ENCODE measurements at regions not wholly inside any gene's neighbourhood (a gene's known extent, or its start where the extent isn't known, plus 50 kb on each side); places are given as distances from the start of the nearest gene placed in this dataset.

DNA sequence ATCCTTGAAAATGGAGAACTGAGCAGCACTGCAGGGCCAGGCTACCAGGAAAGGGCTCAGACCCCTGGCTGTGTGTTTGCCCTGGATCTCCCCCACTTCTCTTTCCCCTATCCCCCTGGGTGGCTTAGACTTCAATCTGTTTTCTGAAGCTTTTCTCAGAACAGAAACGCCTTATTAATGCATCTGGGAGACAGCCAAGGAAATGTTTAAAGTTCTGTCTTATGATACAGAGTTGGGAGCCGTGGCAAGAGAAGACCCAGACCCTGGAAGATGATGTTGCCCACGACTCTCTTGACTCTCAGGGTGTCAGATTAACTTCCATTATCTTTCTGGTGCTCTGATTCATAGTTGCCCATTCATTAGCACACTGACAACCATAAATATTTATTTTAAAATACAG, 107.1 kb downstream of the EBLN1 start (continued):
- no peak for TF ChIP-seq HNRNPK (IDR thresholded peaks at IDR 0.05; ENCODE audit: low read depth, low read length, poor library complexity, severe bottlenecking)
- TF ChIP-seq, protein P1, sequence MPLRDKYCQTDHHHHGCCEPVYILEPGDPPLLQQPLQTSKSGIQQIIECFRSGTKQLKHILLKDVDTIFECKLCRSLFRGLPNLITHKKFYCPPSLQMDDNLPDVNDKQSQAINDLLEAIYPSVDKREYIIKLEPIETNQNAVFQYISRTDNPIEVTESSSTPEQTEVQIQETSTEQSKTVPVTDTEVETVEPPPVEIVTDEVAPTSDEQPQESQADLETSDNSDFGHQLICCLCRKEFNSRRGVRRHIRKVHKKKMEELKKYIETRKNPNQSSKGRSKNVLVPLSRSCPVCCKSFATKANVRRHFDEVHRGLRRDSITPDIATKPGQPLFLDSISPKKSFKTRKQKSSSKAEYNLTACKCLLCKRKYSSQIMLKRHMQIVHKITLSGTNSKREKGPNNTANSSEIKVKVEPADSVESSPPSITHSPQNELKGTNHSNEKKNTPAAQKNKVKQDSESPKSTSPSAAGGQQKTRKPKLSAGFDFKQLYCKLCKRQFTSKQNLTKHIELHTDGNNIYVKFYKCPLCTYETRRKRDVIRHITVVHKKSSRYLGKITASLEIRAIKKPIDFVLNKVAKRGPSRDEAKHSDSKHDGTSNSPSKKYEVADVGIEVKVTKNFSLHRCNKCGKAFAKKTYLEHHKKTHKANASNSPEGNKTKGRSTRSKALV (CRISPR knock-in tag; IDR thresholded peaks at IDR 0.05), result no peak
- no peak for TF ChIP-seq PAX8 (CRISPR knock-in tag; IDR thresholded peaks at IDR 0.05; ENCODE audit: borderline replicate concordance)

DNA sequence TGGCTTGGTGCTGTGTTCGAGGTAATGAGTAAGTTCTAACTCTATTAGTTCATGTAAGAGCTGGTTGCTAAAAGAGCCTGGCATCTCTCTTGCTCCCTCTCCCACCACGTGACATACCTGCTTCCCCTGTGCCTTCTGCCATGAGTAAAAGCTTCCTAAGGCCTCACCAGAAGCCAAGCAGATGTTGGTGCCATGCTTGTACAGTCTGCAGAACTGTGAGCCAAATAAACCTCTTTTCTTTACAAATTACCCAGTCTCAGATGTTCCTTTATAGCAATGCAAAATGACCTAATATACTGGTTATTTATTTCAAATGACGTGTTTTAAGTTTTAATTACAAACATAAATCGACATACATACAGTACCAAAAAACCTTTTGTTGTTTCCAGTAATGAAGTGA, 101.7 kb upstream of the DNAJC1 start:
- H3K27me3 ChIP-seq (ENCODE audit: control insufficient read depth in 1 of 2, insufficient read depth in 2 of 2, low read length in 2 of 2), result no peaks in the 10 kb centered on the region; a peak in 1 of 5 replicates
- no peak overlapping the region for H2AFZ ChIP-seq (ENCODE audit: low read length)
- DNase-seq (ENCODE audit: low spot score), result no peak
- H3K79me2 ChIP-seq (ENCODE audit: insufficient read depth, low read length), result no peaks in the 10 kb centered on the region
- no peak for ATAC-seq
- H3K27ac ChIP-seq (ENCODE audit: extremely low read length, insufficient read depth, low read length), result no peak overlapping the region
- POLR2A ChIA-PET, result no interaction called here
- no peak for FAIRE-seq
- 3% methylated on average over 4 of the region's 4 CpGs for WGBS (ENCODE audit: low lambda C conversion rate)
- H4K20me1 ChIP-seq (ENCODE audit: insufficient read depth, low read length), result no peaks in the 10 kb centered on the region
- CTCF ChIA-PET (ENCODE audit: low intra/inter-chr PET ratio, low total read pairs), result no interaction called here
- no peaks in the 10 kb centered on the region for H3K36me3 ChIP-seq (replicated peaks in 1 of 2; ENCODE audit: control insufficient read depth in 1 of 2, insufficient read depth in 2 of 2, low read length in 2 of 2)
- intact Hi-C loops (cut with micrococcal nuclease; ENCODE audit: unreplicated experiment) (no loop called here), in situ Hi-C loops (cut with HindIII; ENCODE audit: extremely low pct_ligation_motif_present, low pct_unique_long_range_greater_than_20kb) (no loop called here)
- TF ChIP-seq SOX5 (CRISPR knock-in tag; IDR thresholded peaks at IDR 0.05; ENCODE audit: borderline replicate concordance), result no peak
- no peak overlapping the region for H3K4me2 ChIP-seq (ENCODE audit: low read depth, low read length)
- no TSS peak for BruUV-seq (replicated peaks)
- H3K9me3 ChIP-seq (ENCODE audit: low read length), result no peaks in the 10 kb centered on the region
- no peaks in the 10 kb centered on the region for H3K4me1 ChIP-seq (ENCODE audit: insufficient read depth, low read length)
- no peak overlapping the region for H3K4me3 ChIP-seq (replicated peaks in 1 of 3; ENCODE audit: insufficient read depth in 1 of 3, low read depth in 2 of 3, low read length in 3 of 3)
- no peak overlapping the region for H3K9ac ChIP-seq (ENCODE audit: insufficient read depth, low read depth, low read length)

Data from HepG2 (cell line).